ENCODE measurements at regions not wholly inside any gene's neighbourhood (a gene's known extent, or its start where the extent isn't known, plus 50 kb on each side); places are given as distances from the start of the nearest gene placed in this dataset.

DNA sequence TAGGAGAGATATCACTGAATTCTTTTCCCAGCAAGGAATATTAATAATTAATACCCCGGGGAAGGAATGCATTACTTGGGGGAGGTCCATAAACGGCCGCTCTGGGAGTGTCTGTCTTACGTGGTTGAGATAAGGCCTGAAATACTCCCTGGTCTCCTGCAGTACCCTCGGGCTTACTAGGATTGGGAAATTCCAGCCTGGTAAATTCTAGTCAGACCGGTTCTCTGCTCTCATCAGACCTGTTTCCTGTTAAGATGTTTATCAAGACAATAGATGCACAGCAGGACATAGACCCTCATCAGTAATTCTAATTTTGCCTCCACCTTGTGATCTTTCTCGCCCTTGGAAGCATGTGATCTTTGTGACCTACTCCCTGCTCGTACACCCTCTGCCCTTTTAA, 162.8 kb upstream of the KCND2 start:
- TF ChIP-seq EZH2 (IDR thresholded peaks at IDR 0.05; ENCODE audit: low read depth, unreplicated experiment) (no peak), JUNB (IDR thresholded peaks at IDR 0.05; ENCODE audit: unreplicated experiment) (no peak), POLR2AphosphoS5 (IDR thresholded peaks at IDR 0.05; ENCODE audit: low read depth) (no peak), REST (IDR thresholded peaks at IDR 0.05; ENCODE audit: unreplicated experiment) (no peak), EZH2phosphoT487 (IDR thresholded peaks at IDR 0.05; ENCODE audit: unreplicated experiment) (no peak), ZNF331 (CRISPR knock-in tag; IDR thresholded peaks at IDR 0.05; ENCODE audit: low read depth) (no peak)
- TF ChIP-seq, protein P1, sequence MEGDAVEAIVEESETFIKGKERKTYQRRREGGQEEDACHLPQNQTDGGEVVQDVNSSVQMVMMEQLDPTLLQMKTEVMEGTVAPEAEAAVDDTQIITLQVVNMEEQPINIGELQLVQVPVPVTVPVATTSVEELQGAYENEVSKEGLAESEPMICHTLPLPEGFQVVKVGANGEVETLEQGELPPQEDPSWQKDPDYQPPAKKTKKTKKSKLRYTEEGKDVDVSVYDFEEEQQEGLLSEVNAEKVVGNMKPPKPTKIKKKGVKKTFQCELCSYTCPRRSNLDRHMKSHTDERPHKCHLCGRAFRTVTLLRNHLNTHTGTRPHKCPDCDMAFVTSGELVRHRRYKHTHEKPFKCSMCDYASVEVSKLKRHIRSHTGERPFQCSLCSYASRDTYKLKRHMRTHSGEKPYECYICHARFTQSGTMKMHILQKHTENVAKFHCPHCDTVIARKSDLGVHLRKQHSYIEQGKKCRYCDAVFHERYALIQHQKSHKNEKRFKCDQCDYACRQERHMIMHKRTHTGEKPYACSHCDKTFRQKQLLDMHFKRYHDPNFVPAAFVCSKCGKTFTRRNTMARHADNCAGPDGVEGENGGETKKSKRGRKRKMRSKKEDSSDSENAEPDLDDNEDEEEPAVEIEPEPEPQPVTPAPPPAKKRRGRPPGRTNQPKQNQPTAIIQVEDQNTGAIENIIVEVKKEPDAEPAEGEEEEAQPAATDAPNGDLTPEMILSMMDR (conservative IDR thresholded peaks at IDR 0.05; ENCODE audit: low read depth in 2 of 2) = no peak
- TF ChIP-seq, protein P2, sequence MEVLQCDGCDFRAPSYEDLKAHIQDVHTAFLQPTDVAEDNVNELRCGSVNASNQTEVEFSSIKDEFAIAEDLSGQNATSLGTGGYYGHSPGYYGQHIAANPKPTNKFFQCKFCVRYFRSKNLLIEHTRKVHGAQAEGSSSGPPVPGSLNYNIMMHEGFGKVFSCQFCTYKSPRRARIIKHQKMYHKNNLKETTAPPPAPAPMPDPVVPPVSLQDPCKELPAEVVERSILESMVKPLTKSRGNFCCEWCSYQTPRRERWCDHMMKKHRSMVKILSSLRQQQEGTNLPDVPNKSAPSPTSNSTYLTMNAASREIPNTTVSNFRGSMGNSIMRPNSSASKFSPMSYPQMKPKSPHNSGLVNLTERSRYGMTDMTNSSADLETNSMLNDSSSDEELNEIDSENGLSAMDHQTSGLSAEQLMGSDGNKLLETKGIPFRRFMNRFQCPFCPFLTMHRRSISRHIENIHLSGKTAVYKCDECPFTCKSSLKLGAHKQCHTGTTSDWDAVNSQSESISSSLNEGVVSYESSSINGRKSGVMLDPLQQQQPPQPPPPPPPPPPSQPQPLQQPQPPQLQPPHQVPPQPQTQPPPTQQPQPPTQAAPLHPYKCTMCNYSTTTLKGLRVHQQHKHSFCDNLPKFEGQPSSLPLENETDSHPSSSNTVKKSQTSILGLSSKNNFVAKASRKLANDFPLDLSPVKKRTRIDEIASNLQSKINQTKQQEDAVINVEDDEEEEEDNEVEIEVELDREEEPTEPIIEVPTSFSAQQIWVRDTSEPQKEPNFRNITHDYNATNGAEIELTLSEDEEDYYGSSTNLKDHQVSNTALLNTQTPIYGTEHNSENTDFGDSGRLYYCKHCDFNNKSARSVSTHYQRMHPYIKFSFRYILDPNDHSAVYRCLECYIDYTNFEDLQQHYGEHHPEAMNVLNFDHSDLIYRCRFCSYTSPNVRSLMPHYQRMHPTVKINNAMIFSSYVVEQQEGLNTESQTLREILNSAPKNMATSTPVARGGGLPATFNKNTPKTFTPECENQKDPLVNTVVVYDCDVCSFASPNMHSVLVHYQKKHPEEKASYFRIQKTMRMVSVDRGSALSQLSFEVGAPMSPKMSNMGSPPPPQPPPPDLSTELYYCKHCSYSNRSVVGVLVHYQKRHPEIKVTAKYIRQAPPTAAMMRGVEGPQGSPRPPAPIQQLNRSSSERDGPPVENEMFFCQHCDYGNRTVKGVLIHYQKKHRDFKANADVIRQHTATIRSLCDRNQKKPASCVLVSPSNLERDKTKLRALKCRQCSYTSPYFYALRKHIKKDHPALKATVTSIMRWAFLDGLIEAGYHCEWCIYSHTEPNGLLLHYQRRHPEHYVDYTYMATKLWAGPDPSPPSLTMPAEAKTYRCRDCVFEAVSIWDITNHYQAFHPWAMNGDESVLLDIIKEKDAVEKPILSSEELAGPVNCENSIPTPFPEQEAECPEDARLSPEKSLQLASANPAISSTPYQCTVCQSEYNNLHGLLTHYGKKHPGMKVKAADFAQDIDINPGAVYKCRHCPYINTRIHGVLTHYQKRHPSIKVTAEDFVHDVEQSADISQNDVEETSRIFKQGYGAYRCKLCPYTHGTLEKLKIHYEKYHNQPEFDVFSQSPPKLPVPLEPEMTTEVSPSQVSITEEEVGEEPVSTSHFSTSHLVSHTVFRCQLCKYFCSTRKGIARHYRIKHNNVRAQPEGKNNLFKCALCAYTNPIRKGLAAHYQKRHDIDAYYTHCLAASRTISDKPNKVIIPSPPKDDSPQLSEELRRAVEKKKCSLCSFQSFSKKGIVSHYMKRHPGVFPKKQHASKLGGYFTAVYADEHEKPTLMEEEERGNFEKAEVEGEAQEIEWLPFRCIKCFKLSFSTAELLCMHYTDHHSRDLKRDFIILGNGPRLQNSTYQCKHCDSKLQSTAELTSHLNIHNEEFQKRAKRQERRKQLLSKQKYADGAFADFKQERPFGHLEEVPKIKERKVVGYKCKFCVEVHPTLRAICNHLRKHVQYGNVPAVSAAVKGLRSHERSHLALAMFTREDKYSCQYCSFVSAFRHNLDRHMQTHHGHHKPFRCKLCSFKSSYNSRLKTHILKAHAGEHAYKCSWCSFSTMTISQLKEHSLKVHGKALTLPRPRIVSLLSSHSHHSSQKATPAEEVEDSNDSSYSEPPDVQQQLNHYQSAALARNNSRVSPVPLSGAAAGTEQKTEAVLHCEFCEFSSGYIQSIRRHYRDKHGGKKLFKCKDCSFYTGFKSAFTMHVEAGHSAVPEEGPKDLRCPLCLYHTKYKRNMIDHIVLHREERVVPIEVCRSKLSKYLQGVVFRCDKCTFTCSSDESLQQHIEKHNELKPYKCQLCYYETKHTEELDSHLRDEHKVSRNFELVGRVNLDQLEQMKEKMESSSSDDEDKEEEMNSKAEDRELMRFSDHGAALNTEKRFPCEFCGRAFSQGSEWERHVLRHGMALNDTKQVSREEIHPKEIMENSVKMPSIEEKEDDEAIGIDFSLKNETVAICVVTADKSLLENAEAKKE (CRISPR knock-in tag; IDR thresholded peaks at IDR 0.05) = no peak

Data from GM23338 (cell line).